ENCODE measurements at regions not wholly inside any gene's neighbourhood (a gene's known extent, or its start where the extent isn't known, plus 50 kb on each side); places are given as distances from the start of the nearest gene placed in this dataset.

DNA sequence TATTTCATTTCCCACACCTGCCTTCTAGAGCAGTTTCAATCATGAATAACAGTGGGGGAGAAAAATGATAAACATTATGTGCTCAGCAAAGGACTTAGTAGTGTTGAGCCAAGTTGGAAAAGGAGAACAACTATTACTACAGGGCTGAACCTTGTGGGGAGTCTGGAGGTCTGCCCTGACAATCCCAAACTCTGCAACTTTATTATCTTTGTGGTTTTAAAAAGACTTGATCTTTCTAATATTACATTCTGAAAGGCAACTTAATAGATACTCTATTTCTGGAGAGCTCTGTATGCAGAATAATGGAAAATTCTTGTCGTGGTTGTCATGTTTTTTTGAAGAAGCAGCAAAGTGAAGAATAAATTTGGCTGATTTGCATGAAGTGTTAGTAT is 116.1 kb downstream of the SPCS3 start:
- Mint-ChIP-seq H3K27ac (no peak overlapping the region), H3K36me3 (no peaks in the 10 kb centered on the region), H3K4me3 (no peak overlapping the region), H3K4me1 (no peaks in the 10 kb centered on the region), H3K9me3 (no peaks in the 10 kb centered on the region), H3K27me3 (ENCODE audit: low read depth) (no peaks in the 10 kb centered on the region)
- CTCF ChIA-PET = no interaction called here
- DNase-seq (ENCODE audit: low spot score) (no peak), ATAC-seq (no peak)
- TF ChIP-seq, protein P1, sequence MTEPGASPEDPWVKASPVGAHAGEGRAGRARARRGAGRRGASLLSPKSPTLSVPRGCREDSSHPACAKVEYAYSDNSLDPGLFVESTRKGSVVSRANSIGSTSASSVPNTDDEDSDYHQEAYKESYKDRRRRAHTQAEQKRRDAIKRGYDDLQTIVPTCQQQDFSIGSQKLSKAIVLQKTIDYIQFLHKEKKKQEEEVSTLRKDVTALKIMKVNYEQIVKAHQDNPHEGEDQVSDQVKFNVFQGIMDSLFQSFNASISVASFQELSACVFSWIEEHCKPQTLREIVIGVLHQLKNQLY (CRISPR knock-in tag; IDR thresholded peaks at IDR 0.05) = no peak
- TF ChIP-seq, protein P2, sequence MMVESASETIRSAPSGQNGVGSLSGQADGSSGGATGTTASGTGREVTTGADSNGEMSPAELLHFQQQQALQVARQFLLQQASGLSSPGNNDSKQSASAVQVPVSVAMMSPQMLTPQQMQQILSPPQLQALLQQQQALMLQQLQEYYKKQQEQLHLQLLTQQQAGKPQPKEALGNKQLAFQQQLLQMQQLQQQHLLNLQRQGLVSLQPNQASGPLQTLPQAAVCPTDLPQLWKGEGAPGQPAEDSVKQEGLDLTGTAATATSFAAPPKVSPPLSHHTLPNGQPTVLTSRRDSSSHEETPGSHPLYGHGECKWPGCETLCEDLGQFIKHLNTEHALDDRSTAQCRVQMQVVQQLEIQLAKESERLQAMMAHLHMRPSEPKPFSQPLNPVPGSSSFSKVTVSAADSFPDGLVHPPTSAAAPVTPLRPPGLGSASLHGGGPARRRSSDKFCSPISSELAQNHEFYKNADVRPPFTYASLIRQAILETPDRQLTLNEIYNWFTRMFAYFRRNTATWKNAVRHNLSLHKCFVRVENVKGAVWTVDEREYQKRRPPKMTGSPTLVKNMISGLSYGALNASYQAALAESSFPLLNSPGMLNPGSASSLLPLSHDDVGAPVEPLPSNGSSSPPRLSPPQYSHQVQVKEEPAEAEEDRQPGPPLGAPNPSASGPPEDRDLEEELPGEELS (CRISPR knock-in tag; IDR thresholded peaks at IDR 0.05) = no peak
- TF ChIP-seq, protein P3, sequence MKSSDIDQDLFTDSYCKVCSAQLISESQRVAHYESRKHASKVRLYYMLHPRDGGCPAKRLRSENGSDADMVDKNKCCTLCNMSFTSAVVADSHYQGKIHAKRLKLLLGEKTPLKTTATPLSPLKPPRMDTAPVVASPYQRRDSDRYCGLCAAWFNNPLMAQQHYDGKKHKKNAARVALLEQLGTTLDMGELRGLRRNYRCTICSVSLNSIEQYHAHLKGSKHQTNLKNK (CRISPR knock-in tag; IDR thresholded peaks at IDR 0.05) = no peak
- TF ChIP-seq ESRRA (CRISPR knock-in tag; IDR thresholded peaks at IDR 0.05; ENCODE audit: borderline replicate concordance) (no peak), NR2C2 (CRISPR knock-in tag; IDR thresholded peaks at IDR 0.05) (no peak), MXD4 (CRISPR knock-in tag; IDR thresholded peaks at IDR 0.05; ENCODE audit: borderline replicate concordance) (no peak), FOXP1 (CRISPR knock-in tag; IDR thresholded peaks at IDR 0.05; ENCODE audit: borderline replicate concordance) (no peak), ETV6 (CRISPR knock-in tag; IDR thresholded peaks at IDR 0.05) (no peak), ZNF396 (CRISPR knock-in tag; IDR thresholded peaks at IDR 0.05; ENCODE audit: borderline replicate concordance) (no peak), ZBTB21 (CRISPR knock-in tag; IDR thresholded peaks at IDR 0.05; ENCODE audit: borderline replicate concordance) (no peak), ZNF121 (CRISPR knock-in tag; IDR thresholded peaks at IDR 0.05) (no peak)
- TF ChIP-seq, protein P4, sequence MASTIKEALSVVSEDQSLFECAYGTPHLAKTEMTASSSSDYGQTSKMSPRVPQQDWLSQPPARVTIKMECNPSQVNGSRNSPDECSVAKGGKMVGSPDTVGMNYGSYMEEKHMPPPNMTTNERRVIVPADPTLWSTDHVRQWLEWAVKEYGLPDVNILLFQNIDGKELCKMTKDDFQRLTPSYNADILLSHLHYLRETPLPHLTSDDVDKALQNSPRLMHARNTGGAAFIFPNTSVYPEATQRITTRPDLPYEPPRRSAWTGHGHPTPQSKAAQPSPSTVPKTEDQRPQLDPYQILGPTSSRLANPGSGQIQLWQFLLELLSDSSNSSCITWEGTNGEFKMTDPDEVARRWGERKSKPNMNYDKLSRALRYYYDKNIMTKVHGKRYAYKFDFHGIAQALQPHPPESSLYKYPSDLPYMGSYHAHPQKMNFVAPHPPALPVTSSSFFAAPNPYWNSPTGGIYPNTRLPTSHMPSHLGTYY (CRISPR knock-in tag; IDR thresholded peaks at IDR 0.05) = no peak
- TF ChIP-seq, protein P5, sequence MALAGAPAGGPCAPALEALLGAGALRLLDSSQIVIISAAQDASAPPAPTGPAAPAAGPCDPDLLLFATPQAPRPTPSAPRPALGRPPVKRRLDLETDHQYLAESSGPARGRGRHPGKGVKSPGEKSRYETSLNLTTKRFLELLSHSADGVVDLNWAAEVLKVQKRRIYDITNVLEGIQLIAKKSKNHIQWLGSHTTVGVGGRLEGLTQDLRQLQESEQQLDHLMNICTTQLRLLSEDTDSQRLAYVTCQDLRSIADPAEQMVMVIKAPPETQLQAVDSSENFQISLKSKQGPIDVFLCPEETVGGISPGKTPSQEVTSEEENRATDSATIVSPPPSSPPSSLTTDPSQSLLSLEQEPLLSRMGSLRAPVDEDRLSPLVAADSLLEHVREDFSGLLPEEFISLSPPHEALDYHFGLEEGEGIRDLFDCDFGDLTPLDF (CRISPR knock-in tag; IDR thresholded peaks at IDR 0.05) = no peak
- TF ChIP-seq, protein P6, sequence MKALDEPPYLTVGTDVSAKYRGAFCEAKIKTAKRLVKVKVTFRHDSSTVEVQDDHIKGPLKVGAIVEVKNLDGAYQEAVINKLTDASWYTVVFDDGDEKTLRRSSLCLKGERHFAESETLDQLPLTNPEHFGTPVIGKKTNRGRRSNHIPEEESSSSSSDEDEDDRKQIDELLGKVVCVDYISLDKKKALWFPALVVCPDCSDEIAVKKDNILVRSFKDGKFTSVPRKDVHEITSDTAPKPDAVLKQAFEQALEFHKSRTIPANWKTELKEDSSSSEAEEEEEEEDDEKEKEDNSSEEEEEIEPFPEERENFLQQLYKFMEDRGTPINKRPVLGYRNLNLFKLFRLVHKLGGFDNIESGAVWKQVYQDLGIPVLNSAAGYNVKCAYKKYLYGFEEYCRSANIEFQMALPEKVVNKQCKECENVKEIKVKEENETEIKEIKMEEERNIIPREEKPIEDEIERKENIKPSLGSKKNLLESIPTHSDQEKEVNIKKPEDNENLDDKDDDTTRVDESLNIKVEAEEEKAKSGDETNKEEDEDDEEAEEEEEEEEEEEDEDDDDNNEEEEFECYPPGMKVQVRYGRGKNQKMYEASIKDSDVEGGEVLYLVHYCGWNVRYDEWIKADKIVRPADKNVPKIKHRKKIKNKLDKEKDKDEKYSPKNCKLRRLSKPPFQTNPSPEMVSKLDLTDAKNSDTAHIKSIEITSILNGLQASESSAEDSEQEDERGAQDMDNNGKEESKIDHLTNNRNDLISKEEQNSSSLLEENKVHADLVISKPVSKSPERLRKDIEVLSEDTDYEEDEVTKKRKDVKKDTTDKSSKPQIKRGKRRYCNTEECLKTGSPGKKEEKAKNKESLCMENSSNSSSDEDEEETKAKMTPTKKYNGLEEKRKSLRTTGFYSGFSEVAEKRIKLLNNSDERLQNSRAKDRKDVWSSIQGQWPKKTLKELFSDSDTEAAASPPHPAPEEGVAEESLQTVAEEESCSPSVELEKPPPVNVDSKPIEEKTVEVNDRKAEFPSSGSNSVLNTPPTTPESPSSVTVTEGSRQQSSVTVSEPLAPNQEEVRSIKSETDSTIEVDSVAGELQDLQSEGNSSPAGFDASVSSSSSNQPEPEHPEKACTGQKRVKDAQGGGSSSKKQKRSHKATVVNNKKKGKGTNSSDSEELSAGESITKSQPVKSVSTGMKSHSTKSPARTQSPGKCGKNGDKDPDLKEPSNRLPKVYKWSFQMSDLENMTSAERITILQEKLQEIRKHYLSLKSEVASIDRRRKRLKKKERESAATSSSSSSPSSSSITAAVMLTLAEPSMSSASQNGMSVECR (CRISPR knock-in tag; IDR thresholded peaks at IDR 0.05; ENCODE audit: borderline replicate concordance) = no peak
- POLR2A ChIA-PET = no interaction called here

DNA sequence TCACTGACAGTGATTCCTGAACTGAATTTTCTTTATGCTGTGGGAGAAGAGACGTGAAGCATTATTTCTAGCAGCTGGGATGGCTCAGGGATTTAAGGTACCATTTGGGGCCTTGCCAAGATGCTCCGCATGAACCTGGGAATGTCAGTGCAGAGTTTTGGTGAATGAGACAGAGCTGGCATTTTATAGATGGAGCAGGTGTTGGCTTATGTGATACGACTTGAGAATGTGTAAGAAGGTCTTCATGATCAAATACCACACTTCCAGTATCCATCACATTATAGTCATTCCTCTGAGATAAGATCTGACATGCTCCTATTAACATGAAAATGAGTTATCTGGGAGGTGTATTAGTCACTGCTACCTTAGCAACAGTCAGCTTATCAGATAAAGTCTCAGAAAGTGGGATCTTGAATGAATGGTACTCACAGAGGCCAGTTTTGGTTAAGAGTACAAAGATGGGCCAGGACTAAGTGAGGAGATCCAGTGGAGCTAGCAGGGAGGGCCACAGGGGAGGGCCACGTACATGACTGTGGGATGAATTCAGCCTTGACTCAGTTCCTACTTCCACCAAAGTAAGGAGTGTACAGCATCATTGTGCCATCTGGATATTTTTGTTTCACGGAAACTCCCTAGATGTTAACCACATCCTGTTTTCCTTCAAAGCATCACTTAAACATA is 116.7 kb downstream of the SPCS3 start:
- no peaks in the 10 kb centered on the region for H3K4me1 Mint-ChIP-seq
- H3K9me3 Mint-ChIP-seq = no peaks in the 10 kb centered on the region
- no peak for DNase-seq (ENCODE audit: low spot score)
- TF ChIP-seq, protein P7, sequence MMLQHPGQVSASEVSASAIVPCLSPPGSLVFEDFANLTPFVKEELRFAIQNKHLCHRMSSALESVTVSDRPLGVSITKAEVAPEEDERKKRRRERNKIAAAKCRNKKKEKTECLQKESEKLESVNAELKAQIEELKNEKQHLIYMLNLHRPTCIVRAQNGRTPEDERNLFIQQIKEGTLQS (CRISPR knock-in tag; conservative IDR thresholded peaks at IDR 0.05) = no peak
- TF ChIP-seq, protein P8, sequence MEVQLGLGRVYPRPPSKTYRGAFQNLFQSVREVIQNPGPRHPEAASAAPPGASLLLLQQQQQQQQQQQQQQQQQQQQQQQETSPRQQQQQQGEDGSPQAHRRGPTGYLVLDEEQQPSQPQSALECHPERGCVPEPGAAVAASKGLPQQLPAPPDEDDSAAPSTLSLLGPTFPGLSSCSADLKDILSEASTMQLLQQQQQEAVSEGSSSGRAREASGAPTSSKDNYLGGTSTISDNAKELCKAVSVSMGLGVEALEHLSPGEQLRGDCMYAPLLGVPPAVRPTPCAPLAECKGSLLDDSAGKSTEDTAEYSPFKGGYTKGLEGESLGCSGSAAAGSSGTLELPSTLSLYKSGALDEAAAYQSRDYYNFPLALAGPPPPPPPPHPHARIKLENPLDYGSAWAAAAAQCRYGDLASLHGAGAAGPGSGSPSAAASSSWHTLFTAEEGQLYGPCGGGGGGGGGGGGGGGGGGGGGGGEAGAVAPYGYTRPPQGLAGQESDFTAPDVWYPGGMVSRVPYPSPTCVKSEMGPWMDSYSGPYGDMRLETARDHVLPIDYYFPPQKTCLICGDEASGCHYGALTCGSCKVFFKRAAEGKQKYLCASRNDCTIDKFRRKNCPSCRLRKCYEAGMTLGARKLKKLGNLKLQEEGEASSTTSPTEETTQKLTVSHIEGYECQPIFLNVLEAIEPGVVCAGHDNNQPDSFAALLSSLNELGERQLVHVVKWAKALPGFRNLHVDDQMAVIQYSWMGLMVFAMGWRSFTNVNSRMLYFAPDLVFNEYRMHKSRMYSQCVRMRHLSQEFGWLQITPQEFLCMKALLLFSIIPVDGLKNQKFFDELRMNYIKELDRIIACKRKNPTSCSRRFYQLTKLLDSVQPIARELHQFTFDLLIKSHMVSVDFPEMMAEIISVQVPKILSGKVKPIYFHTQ (CRISPR knock-in tag; IDR thresholded peaks at IDR 0.05) = no peak
- no peak for TF ChIP-seq RORB (CRISPR knock-in tag; IDR thresholded peaks at IDR 0.05)
- TF ChIP-seq, protein P9, sequence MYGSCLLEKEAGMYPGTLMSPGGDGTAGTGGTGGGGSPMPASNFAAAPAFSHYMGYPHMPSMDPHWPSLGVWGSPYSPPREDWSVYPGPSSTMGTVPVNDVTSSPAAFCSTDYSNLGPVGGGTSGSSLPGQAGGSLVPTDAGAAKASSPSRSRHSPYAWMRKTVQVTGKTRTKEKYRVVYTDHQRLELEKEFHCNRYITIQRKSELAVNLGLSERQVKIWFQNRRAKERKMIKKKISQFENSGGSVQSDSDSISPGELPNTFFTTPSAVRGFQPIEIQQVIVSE (CRISPR knock-in tag; IDR thresholded peaks at IDR 0.05; ENCODE audit: borderline replicate concordance) = no peak
- TF ChIP-seq, protein P3 (CRISPR knock-in tag; IDR thresholded peaks at IDR 0.05) = no peak

More for the DNA sequence above, 116.7 kb downstream of the SPCS3 start:
- Mint-ChIP-seq H3K4me3 (no peak overlapping the region), H3K27ac (no peak overlapping the region), H3K36me3 (no peaks in the 10 kb centered on the region), H3K27me3 (ENCODE audit: low read depth) (no peaks in the 10 kb centered on the region)
- ChIA-PET CTCF (no interaction called here), POLR2A (no interaction called here)
- no peak for ATAC-seq
